ENCODE measurements at regions not wholly inside any gene's neighbourhood (a gene's known extent, or its start where the extent isn't known, plus 50 kb on each side); places are given as distances from the start of the nearest gene placed in this dataset.

- H3K27me3 ChIP-seq (replicated peaks; ENCODE audit: insufficient read depth, low read length), result no peaks in the 10 kb centered on the region
- no peaks in the 10 kb centered on the region for H3K4me1 ChIP-seq (ENCODE audit: low read length)
These were observed 182.5 kb downstream of the RHOU start for GRCh38 chr1:228917755-228918154.

GRCh38 chr1:228918335-228918734, 183.1 kb downstream of the RHOU start:
- Histone ChIP-seq H3K9me3 (replicated peaks; ENCODE audit: insufficient read depth, low read length) (no peaks in the 10 kb centered on the region), H3K9me2 (replicated peaks; ENCODE audit: insufficient read depth, low read length) (no peaks in the 10 kb centered on the region), H3K4me3 (ENCODE audit: low read length) (no peak overlapping the region), H3K4me2 (ENCODE audit: low read depth, low read length) (no peak overlapping the region), H4K20me1 (ENCODE audit: insufficient read depth, low read length) (no peaks in the 10 kb centered on the region), H3K4me1 (ENCODE audit: low read length) (no peaks in the 10 kb centered on the region), H3F3A (ENCODE audit: insufficient read depth, low read length) (no peaks in the 10 kb centered on the region), H3K36me3 (replicated peaks; ENCODE audit: insufficient read depth, low read length) (no peaks in the 10 kb centered on the region), H2AFZ (ENCODE audit: low read length) (no peak overlapping the region), H3K27ac (ENCODE audit: low read length) (no peak overlapping the region), H3K9ac (ENCODE audit: low read length) (no peak overlapping the region), H3K27me3 (replicated peaks; ENCODE audit: insufficient read depth, low read length) (no peaks in the 10 kb centered on the region), H3K79me2 (ENCODE audit: low read length) (no peaks in the 10 kb centered on the region)
- TF ChIP-seq EZH2 (optimal IDR thresholded peaks at IDR 0.05; ENCODE audit: low read depth, low read length) (no peak), CTCF (IDR thresholded peaks at IDR 0.05; ENCODE audit: low read length) (no peak), EZH2phosphoT487 (IDR thresholded peaks at IDR 0.05; ENCODE audit: low read length) (no peak)
- no peak for DNase-seq

More at GRCh38 chr1:228917755-228918154, 182.5 kb downstream of the RHOU start:
- Histone ChIP-seq H2AFZ (ENCODE audit: low read length) (no peak overlapping the region), H3K36me3 (replicated peaks; ENCODE audit: insufficient read depth, low read length) (no peaks in the 10 kb centered on the region), H3F3A (ENCODE audit: insufficient read depth, low read length) (no peaks in the 10 kb centered on the region), H3K27ac (ENCODE audit: low read length) (no peak overlapping the region), H3K9ac (ENCODE audit: low read length) (no peak overlapping the region), H3K9me3 (replicated peaks; ENCODE audit: insufficient read depth, low read length) (no peaks in the 10 kb centered on the region), H3K4me2 (ENCODE audit: low read depth, low read length) (no peak overlapping the region), H4K20me1 (ENCODE audit: insufficient read depth, low read length) (no peaks in the 10 kb centered on the region), H3K79me2 (ENCODE audit: low read length) (no peaks in the 10 kb centered on the region), H3K4me3 (ENCODE audit: low read length) (no peak overlapping the region), H3K9me2 (replicated peaks; ENCODE audit: insufficient read depth, low read length) (no peaks in the 10 kb centered on the region)
- DNase-seq, result no peak
- TF ChIP-seq CTCF (IDR thresholded peaks at IDR 0.05; ENCODE audit: low read length) (no peak), EZH2 (optimal IDR thresholded peaks at IDR 0.05; ENCODE audit: low read depth, low read length) (no peak), EZH2phosphoT487 (IDR thresholded peaks at IDR 0.05; ENCODE audit: low read length) (no peak)

- H3K9me3 ChIP-seq (replicated peaks; ENCODE audit: insufficient read depth, low read length), result no peaks in the 10 kb centered on the region
- TF ChIP-seq EZH2 (optimal IDR thresholded peaks at IDR 0.05; ENCODE audit: low read depth, low read length), result no peak
- no peak for TF ChIP-seq EZH2phosphoT487 (IDR thresholded peaks at IDR 0.05; ENCODE audit: low read length)
- no peak for TF ChIP-seq CTCF (IDR thresholded peaks at IDR 0.05; ENCODE audit: low read length)
- no peak overlapping the region for H2AFZ ChIP-seq (ENCODE audit: low read length)
- no peaks in the 10 kb centered on the region for H4K20me1 ChIP-seq (ENCODE audit: insufficient read depth, low read length)
- H3K9me2 ChIP-seq (replicated peaks; ENCODE audit: insufficient read depth, low read length), result no peaks in the 10 kb centered on the region
- no peak overlapping the region for H3K4me3 ChIP-seq (ENCODE audit: low read length)
- no peaks in the 10 kb centered on the region for H3F3A ChIP-seq (ENCODE audit: insufficient read depth, low read length)
- no peaks in the 10 kb centered on the region for H3K79me2 ChIP-seq (ENCODE audit: low read length)
- no peak overlapping the region for H3K9ac ChIP-seq (ENCODE audit: low read length)
- H3K27me3 ChIP-seq (replicated peaks; ENCODE audit: insufficient read depth, low read length), result no peaks in the 10 kb centered on the region
- H3K4me1 ChIP-seq (ENCODE audit: low read length), result no peaks in the 10 kb centered on the region
- H3K36me3 ChIP-seq (replicated peaks; ENCODE audit: insufficient read depth, low read length), result no peaks in the 10 kb centered on the region
- H3K4me2 ChIP-seq (ENCODE audit: low read depth, low read length), result no peak overlapping the region
- H3K27ac ChIP-seq (ENCODE audit: low read length), result no peak overlapping the region
- DNase-seq, result no peak
These were observed 184.6 kb downstream of the RHOU start for GRCh38 chr1:228919914-228920313.
